HK-2 (cell line): ENCODE measurements at regions not wholly inside any gene's neighbourhood (a gene's known extent, or its start where the extent isn't known, plus 50 kb on each side); places are given as distances from the start of the nearest gene placed in this dataset.
A peak's percentile ranks its signal among the peaks of the same experiment; 100 is the strongest.

ENCODE experiments used
- DNase-seq: peaks from one replicate; pipeline ENCODE4 v3.0.0-alpha.2; 2018; ENCODE audit not compliant: unreplicated experiment

DNA sequence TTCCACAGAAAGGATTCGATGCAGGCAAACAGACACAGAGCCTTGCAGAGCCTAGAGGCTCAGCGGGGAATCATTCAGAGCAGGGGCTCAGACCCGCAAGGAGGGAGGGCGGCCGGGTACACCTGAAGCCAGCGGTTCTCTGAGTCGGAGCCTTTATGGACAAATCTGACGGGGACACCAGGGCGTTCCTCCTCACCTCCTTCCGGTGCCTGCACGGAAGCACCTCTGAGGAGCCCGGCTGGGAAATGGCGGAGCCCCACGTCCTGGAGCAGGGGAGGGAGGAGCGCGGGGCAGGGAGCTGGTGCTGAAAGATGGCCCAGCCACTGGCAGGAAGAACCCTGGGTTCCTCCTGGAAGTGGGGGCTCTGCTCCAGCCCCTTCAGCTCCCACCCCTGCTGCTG, 193.5 kb upstream of the ALKAL2 start:
- DNase-seq: no peak

DNA sequence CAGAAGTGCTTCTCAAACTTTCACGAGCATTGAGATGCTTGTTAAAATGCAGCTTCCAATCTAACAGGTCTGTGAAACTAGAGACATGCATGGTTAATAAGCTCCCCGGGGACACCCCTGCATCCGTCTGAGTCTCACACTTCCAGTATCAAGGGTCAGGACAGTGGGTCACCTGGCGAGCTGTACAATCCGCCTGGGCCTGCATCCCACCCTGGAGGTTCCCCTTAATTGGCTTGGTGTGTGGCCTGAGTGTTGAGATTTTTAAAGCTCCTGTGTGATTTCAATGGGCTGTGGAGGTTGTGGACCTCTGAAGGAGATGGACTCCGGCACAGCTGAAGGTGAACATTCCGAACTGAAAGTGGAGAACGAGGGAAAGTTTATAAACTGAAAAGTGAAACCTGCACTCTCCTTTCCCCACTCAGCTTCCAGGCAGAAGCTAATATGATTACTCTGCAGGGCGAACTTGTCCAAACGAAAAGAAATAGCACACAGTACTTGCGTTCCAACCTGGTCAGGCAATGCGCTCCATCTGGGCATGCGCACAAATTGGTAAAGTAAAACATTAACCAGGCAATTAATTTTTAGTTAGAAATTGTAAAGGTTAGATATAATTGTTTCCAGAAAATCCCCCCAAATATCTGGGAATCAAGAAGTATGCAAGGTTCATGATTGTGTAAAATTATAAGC, 191.7 kb upstream of the ALKAL2 start:
- no peak for DNase-seq

DNA sequence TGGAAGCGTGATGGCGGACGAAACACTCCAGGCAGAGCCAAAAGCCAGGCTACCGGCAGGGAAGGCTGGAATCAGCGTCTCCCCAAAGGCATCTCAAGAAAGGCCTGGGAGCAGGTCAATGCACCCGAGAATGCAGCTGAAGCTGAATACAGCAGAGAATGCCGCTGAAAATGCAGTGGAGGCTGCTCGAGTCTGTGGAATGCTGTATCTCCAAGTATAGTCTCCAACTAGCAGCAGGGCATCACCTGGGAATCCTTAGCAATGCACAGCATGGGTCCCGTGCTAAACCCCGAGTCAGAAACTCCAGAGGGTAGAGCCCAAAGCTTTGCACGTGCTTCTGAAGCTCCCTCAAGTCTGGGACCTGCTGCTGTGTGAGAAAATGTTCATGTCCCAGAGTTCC, 191.1 kb upstream of the ALKAL2 start:
- DNase-seq: no peak

DNA sequence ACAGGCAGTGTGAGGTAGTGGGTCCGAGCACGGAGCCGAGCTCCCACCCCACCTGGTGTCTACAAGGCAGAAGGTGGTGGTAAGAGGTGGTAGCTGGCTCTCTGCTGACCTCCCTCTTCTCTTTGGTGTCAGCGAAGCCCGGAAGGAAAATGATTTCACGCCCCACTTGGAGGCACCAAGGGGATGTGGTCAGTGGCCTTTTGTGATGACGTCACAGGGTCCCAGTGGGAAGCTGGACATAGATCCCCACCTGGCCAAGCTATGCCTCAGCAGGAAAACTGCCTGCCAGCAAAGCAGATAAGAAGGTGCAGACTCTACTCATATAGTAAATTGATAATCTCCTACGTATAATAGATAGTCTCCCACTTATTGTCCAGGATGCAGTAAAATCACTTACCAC, 183.7 kb upstream of the ALKAL2 start:
- DNase-seq: no peak

DNA sequence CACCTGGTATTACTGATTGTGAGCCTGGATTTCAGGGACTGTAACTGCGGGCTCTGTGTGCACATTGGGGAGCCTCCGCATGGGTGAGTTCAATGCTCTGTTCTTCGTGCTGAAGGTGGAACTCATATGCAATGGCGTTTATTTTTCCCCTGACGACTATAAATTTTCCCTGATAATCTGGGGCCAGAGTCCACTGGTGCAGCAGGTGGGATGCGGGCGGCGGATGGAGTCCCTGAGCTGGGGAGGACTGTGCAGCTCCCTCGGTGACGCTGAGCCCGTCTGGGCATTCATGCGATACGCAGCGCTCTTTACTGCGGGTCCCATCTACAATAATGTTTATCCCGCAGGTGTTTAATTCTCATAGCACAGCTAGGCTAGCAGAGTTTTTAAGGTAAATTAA, 181.6 kb upstream of the ALKAL2 start:
- no peak for DNase-seq

DNA sequence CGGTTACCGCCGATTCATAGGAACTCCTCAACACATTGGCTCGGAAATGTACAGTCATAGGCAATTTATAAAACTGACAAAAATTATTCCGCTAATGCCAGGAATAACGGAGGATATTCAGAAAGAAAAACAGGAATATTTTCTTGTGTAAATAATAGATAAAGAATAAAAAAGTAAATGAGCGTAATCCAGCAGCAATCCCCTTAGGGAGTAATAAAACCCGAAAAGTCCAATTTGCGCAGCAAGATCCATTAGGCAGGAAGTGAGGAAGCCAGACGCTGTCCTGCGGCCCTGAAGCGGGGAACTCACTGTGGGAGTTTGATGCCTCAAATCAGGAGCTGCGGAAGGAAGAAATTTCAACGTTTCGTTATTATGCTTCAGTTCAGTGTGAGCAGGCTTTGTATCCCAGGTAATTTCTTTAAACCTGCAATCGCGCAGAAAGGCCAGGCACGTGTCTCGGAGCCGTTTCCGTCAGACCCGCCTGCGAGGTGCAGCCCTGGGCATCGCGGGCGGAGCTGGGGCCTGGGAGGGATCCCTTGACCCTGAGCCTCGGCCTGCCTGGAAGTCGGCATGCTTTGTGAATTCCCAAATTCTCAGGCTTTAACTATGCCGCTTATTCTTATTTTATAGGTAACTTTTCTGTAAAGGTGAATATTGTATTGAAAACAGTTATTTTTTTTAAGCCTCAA, 180.9 kb upstream of the ALKAL2 start:
- no peak for DNase-seq

DNA sequence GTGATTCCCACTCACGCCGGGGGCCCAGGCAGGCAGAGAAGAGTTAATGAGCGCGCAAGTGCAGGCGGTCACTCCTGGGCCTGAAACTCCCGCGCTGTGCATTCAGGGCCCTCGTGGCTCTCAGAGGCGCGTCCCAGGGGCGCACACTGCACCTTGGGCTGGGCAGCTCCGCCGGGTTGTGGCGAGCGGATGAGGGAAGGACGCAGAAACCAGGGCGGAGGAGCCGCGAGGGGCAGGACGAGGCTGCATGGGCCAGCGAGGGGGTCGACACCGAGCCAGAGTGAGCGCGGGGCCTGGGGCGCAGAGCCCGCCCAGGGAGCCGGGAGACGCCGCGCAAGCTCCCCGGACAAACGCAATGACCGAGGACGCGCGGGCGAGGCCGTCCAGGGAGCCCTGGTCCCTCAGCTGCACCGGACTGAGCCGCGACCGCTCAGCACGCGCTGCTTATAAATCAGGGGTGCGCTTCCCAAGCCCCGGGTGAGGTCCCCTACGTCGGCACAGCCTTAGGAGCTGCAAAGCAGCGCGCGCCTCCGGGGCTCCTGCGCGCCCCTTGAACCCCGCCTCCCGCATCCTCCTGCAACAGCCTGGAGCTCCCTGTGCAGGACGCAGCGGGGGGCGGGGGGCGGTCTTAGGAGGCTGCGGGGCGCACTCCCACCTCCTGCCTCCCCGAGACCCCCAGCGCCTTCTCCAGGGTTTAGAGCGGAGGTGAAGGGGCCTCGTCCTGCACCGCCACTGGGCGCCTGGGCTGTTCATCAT, 180.2 kb upstream of the ALKAL2 start:
- no peak for DNase-seq

DNA sequence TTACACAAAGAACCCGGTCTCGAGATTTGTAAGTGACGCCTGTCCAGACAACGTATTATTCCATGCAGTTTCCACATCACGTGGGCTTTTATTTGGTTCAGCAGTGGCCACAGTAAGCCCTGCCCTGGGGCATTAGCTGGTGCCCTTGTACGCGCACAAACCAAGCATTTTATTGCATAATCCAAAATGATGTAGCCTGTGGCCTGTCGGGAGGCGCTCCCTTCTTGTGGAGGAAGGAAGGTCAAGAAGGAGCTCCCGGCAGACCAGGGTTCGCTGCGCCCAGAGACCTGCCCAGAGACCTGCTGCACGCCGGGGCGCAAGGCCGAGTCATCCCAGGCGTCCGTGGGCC, 179.6 kb upstream of the ALKAL2 start:
- DNase-seq: no peak

DNA sequence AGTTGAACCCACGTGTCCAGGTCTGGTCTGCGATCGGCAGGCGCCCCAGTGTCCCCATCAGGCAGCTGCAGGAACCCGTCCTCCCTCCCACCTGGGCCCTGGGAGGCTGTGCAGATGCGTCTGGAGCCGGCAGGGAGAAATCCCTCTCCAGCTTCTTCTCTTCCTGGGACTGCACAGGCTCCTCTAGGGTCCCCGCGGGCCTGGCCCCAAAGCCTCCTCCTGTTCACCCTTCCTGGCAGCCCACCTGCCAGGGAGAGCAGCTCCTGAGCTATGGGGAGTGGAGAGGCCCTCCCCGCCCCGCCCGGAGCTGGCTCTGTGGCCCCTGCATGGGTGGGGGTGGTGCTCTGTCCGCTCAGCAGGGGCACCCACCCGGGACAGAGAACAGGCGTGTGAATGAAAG, 179.2 kb upstream of the ALKAL2 start:
- no peak for DNase-seq

DNA sequence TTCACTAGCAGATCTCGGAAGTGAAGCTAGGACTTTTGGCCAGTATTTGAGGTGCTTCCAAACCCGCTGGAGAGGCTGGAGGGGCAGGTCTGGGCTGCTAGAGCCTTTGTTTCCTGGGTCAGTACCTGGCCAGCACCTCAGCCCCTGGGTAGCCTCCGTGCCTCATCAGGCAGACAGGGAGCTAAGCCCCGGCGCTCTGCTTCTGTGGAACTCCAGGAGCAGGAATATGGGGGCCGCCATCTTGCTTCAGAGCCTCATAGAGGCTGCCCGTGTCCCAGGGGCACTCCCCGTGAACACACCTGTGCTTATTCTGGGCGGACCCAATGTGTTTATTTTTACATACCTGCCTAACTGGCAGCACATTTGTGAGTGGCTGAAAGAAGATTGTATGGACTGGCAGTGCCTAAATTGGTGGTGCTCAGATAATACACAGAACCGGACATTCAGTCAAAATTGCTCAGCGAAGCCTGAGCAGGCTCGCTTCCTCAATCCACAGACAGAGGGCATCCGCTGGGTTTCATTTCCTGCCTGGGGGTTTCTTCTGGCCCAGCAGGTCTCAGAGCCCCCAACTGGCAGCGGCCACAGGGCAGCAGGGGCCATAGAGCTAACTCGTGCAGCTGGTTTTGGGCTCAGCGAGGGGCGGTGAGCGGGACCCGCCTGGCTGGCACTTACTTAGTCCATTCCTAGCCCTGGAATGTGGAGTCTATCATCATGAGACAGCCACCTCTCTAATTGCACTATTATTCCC, 176.8 kb upstream of the ALKAL2 start:
- no peak for DNase-seq

DNA sequence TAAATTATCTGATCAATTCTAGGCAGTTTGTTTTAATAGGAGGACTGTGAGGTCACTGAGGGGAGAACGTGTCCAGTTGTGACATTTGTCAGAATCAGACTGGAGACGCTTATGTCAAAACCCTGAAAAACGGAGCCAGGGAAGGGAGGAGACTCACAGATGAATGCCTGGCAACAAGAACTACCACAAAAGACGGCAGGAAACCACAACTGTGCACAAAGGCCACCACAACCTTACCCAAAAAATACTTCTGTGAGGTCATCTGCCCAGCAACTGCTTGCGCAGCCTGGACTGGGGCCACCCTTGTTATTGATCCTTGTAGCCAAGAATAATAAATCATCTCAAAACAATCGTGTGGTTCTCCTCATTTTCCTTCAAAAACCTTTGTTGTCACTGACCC, 173.0 kb upstream of the ALKAL2 start:
- DNase-seq: no peak

DNA sequence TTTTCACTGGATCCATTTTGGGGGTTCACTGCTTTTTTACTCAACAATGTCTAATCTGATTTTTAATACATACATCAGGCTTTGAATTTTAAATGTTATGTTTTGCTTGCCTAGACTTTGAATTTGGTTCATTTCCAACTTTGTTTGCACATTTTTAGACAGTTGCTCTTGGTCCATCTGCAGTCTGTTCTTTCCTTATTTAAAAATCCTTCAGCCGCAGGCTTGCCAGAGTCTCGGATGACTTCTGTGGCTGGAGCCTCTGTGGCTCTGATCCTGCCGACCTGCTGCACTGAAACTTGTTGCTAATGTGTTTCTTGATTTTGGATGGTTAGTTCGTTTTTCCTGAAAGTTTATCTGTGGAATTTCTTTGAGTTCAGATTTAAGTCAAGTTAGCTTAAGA, 172.0 kb upstream of the ALKAL2 start:
- no peak for DNase-seq

DNA sequence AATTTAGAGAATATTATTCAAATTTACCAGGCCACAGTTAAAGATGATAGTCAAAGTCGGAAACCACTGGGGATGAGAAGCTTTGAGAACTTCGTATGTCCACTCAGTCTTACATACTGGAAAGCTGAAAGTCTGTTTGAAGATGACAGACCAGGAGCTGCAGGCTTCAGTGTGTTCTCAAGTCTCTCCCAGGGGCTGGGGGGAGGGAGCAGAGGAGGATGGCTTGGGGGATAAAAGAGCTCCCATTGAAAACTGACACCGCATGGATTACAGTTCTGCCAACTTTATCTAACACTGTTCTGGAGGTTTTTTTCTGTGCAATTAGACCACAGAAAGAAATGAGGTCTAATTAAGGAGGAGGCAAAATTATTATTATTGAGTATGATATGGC, 170.5 kb upstream of the ALKAL2 start:
- no peak for DNase-seq

DNA sequence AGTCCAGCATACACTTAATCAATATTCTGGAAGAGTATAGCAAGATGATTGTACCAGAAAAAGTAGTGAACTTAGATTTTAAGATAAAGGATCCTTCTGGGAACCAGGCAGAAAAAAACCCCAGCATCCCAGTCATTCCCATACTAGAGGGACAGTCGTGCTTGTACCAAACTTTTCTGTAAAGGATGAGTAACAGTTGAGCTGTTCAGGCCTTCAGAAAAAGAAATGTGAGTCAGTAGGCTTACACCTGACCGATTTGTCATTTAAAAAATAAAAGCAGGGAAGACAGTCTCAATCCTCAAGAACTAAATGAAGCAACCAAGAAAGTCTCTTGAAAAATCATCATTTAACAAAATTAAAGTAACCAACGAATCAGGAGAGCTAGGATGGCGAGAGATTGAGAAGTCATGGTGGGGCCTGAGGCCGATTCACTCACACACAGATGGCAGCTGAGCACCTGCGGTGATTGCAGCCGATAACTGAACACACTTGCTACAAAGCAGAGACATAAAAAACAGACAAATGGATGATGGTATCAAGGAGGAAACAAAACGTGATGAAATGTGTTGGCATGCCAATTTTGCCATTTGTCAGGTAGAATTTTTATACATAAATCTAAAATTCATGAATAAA, 170.0 kb upstream of the ALKAL2 start:
- DNase-seq: no peak

DNA sequence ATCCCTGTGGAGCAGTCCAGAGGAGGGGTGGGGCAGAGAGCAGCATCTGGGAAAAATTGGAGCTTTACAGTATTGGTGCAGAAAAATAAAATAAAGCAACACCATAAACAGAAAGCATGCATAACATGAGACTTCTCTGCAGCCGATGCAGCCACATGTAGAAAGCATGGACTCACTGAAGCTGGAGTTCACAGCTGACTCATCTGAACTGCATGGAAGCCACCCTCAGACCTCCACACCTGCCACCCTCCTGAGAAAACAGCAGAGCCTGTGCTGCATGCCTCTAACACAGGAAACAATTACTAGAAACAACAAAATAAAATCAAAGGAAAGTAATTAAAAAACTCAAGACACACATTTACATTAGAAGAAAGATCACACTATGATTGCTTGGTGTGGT, 169.4 kb upstream of the ALKAL2 start:
- DNase-seq: no peak

DNA sequence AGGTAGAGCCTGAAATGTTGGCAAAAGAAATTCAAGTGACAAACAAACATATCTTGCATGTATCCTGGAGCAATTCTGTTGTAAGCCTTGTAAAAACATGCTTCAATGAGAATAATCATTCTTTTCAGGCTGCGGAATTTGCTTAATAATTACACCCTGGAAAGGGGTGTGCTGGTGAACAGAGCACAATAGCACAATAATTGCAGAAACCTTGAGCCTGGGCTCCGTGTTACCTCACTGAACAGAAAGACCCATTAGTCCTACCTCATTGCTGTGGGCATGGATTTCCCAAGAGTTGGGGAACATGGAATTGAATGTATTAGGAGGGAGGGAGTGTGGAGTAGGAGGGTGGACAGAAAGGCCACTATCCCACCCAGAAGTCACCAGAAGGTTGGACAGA, 168.0 kb upstream of the ALKAL2 start:
- DNase-seq: no peak

DNA sequence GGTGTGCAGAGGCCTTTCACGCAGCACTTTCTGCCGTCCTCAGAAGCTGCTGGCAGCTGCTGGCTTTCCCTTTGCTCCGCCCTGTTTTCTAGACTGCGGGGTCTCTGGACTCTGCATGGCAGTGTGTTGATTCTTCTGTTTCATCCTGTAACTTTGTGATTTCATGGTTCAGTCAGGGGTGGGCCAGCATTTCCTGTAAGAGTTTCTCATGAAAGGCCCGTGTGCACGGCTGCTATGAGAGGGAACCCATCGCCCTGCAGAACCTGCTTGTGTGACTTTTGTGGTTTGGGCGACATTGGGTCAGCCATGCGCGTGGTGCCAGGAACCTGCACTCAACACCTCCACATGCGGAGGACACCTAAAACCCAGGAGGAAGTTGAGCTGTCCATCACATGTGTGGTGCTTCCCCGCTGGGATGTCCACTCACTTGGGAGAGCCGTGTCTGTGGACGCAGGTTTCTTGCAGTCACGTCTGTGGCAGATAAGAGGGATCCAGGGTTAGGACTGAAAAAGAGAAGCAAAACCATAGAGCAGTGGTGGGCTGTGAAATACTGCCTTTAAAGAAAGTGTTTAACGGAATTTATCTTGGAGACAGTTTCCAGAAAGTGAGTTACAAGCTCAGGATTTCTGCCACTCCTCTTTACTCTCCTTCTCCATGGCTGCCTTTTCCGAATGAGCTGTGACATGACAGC, 167.3 kb upstream of the ALKAL2 start:
- no peak for DNase-seq

DNA sequence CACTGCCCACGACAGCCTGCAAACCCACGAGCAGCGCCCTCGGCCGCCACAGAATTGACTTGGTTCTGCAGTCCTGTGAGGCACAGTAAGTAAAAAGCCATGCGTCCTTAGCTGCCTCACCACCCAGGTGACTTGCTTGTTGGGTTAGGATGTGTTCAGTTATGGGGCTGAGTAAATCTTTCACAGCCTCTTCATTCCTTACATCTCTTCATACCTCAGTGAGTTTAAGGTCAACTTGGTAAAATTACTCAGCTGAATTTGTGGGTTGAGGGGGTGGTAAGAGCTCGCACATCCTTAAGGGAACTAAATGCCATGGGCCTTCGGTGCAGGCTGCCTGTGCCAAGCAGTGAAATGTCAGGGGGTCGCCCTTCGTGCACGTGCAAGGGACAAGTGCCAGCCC, 165.2 kb upstream of the ALKAL2 start:
- DNase-seq: peak; percentile 43

DNA sequence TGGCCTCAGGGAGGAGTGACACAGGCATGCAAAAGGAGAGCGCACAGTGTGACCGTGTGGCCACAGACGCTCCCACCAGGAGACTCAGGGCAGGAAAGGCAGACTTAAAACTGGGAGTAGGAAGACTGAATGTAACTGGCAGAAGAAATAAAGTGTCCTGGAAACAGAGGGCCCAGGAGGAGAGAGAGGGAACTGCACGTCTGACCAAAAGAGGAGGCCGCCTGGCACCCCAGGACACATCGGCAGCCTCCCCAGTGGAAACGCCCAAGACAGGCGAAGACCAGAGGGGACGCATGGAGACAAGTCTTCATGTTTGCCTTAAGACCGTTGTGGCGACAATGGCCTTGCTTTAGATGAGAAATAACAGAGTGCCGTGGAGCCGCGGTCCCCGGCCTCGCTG, 163.6 kb upstream of the ALKAL2 start:
- no peak for DNase-seq

DNA sequence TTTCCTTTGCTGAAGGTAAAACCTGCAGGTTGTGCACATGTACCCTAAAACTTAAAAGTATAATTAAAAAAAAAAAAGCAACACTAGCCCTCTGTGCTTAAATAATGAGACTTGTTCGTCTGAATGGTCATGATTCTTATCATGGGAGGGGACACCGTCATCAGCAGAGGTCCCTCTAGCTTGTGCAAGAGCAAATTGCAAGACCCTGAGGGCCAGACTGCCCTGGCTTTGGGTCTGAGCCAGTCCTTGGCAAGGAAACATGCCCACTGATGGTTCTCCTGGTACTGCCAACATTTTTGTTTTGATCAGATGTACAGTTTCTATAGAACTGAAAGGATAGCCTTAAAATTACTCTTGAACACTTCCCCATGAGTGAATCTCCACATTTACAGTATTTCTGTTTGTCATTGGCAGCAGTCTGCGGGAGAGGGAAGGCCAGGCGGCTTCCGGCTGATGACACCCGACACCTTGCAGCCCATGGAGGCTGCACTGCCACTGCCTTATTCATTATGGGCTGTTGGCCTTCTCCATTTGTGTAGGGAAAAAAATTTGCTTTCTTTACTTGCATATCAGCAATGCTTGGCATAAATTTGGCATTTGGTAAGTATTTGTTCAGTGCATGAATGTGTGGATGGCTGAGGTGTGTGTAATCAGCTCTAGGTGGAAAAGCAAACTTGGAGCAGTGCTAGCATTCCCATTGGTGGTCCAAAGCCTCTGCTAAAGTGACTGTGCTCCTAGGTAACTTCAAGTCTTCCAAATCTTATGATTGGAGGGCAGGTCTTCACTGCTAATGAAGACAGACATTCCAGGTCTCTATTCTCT, 161.6 kb upstream of the ALKAL2 start:
- no peak for DNase-seq
